PC-3 (cell line): ENCODE measurements at regions not wholly inside any gene's neighbourhood (a gene's known extent, or its start where the extent isn't known, plus 50 kb on each side); places are given as distances from the start of the nearest gene placed in this dataset.

ENCODE experiments used
- ATAC-seq: fragments of 200-7000 bp; cut with Tn5 transposase; 2 replicates; pipeline ENCODE4 v1.9.1; 2020; ENCODE audit warnings: mild to moderate bottlenecking, moderate library complexity
- BruUV-seq: library from RNA; stranded (reverse); fragments of 400-500 nt; replicated peaks from 2 replicates; lab custom pipeline; 2021; lab: Mats Ljungman, UMichigan
- CTCF ChIA-PET: fragments of 300-600 bp; sonication (Branson Sonifier 250); formaldehyde crosslinking; loops from one replicate; lab custom pipeline; 2022; ENCODE audit warnings: antibody characterized with exemption; lab: Charles Lee
- POLR2A ChIA-PET: fragments of 300-600 bp; sonication (Branson Sonifier 250); formaldehyde crosslinking; loops from one replicate; lab custom pipeline; 2022; ENCODE audit warnings: antibody characterized with exemption; ENCODE audit not compliant: unreplicated experiment; lab: Charles Lee
- DNase-seq: peaks from one replicate; pipeline ENCODE4 v3.0.0-alpha.2; 2015
- H2AFZ ChIP-seq: fragments of 300-600 bp; sonication (generic); 2 replicates; pipeline ENCODE4 v1.6.0; 2016; ENCODE audit warnings: antibody characterized with exemption, low read length
- H3F3A ChIP-seq: fragments of 300-600 bp; sonication (generic); one replicate; pipeline ENCODE4 v1.6.0; 2017; ENCODE audit warnings: antibody characterized with exemption, low read length, control low read depth, mild to moderate bottlenecking; ENCODE audit not compliant: unreplicated experiment
- H3K27ac ChIP-seq: fragments of 300-600 bp; sonication (generic); 2 replicates; pipeline ENCODE4 v1.5.1; 2016; ENCODE audit warnings: mild to moderate bottlenecking, low read length
- H3K27me3 ChIP-seq: fragments of 300-600 bp; sonication (generic); 2 replicates; pipeline ENCODE4 v1.6.1; 2016; ENCODE audit warnings: low read length, mixed read lengths
- H3K36me3 ChIP-seq: fragments of 300-600 bp; sonication (generic); 2 replicates; pipeline ENCODE4 v1.6.1; 2016; ENCODE audit warnings: low read depth, mixed run types, low read length, mixed read lengths
- H3K4me1 ChIP-seq: fragments of 300-600 bp; sonication (generic); 2 replicates; pipeline ENCODE4 v1.5.1; 2016; ENCODE audit warnings: low read length; ENCODE audit not compliant: insufficient read depth
- H3K4me2 ChIP-seq: fragments of 300-600 bp; sonication (generic); 2 replicates; pipeline ENCODE4 v1.6.0; 2016; ENCODE audit warnings: low read length
- H3K4me3 ChIP-seq: fragments of 300-600 bp; sonication (generic); 2 replicates; pipeline ENCODE4 v1.5.1; 2016; ENCODE audit warnings: mild to moderate bottlenecking, low read length, mixed read lengths
- H3K79me2 ChIP-seq: fragments of 300-600 bp; sonication (generic); 2 replicates; pipeline ENCODE4 v1.6.1; 2017; ENCODE audit warnings: low read length, mixed read lengths
- H3K9ac ChIP-seq: fragments of 300-600 bp; sonication (generic); 2 replicates; pipeline ENCODE4 v1.6.0; 2016; ENCODE audit warnings: mild to moderate bottlenecking, low read length
- H3K9me2 ChIP-seq: fragments of 300-600 bp; sonication (generic); replicated peaks from 2 replicates; pipeline ENCODE4 v1.6.1; 2016; ENCODE audit warnings: mixed run types, low read length, mixed read lengths
- H3K9me3 ChIP-seq: fragments of 300-600 bp; sonication (generic); 2 replicates; pipeline ENCODE4 v1.6.1; 2016; ENCODE audit warnings: low read length, mixed read lengths
- H4K20me1 ChIP-seq: fragments of 300-600 bp; sonication (generic); 2 replicates; pipeline ENCODE4 v1.6.1; 2016; ENCODE audit warnings: low read length, mixed read lengths
- CTCF ChIP-seq: fragments of 300-600 bp; sonication (generic); conservative IDR thresholded peaks from 2 replicates; pipeline ENCODE4 v1.5.1; 2017; ENCODE audit warnings: antibody characterized with exemption, low read depth, mild to moderate bottlenecking, low read length
- EZH2 ChIP-seq: fragments of 300-600 bp; sonication (generic); IDR thresholded peaks from one replicate; pipeline ENCODE4 v1.6.1; 2017; ENCODE audit warnings: antibody characterized with exemption, mild to moderate bottlenecking, low read length; ENCODE audit not compliant: unreplicated experiment
- EZH2phosphoT487 ChIP-seq: fragments of 300-600 bp; sonication (generic); IDR thresholded peaks from 2 replicates; pipeline ENCODE4 v1.6.1; 2018; ENCODE audit warnings: mild to moderate bottlenecking, antibody characterized with exemption, low read length, borderline replicate concordance
- intact Hi-C: fragments of 100-400 bp; cut with micrococcal nuclease; formaldehyde crosslinking; loops from 2 replicates; pipeline ENCODE4 v1.9.0; 2023

- ATAC-seq (no peak), DNase-seq (no peak)
- no peaks in the 10 kb centered on the region for H3K79me2 ChIP-seq
- intact Hi-C loops = no loop called here
- BruUV-seq = no TSS peak
- H3K36me3 ChIP-seq = no peaks in the 10 kb centered on the region
- H3K4me3 ChIP-seq = no peak overlapping the region
- H2AFZ ChIP-seq = no peak overlapping the region
- peaks cover 6% of the 10 kb centered on the region for H3F3A ChIP-seq
- TF ChIP-seq EZH2phosphoT487 (no peak), EZH2 (no peak), CTCF (no peak)
- H3K4me1 ChIP-seq = peaks cover 9% of the 10 kb centered on the region
- no peak overlapping the region for H3K4me2 ChIP-seq
- no peaks in the 10 kb centered on the region for H3K9me2 ChIP-seq
- CTCF ChIA-PET = no interaction called here
- no peak overlapping the region for H3K27ac ChIP-seq
- POLR2A ChIA-PET = interaction anchor here (0.7 kb wide), 2 partner anchors 34 to 109 kb away, joined by 8 to 9 read pairs; no protein-coding TSS in a partner anchor
- no peaks in the 10 kb centered on the region for H3K9me3 ChIP-seq
- H3K9ac ChIP-seq = no peak overlapping the region
- H3K27me3 ChIP-seq = no peaks in the 10 kb centered on the region
- no peaks in the 10 kb centered on the region for H4K20me1 ChIP-seq
Measured at GRCh38 chr11:27196203-27196897, 155.7 kb downstream of the BBOX1 start.

DNA sequence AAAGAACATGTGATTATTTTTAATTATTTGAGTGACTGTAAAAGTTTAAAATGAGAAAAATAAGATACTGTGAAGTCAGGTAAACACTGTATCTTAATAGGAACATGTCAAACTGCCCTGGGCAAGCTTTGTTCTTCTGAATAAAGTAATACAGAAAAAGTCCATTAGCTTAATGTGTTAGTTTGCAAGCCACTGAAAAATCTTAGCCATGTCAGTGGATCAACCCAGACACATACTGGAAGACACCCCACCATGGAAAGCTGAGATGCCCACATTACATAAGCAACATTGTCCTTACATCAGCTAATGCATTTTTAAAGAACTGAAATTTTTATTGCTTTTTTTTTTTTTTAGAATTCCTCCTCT lies 155.2 kb downstream of the BBOX1 start:
- H3K36me3 ChIP-seq = no peaks in the 10 kb centered on the region
- no peak overlapping the region for H2AFZ ChIP-seq
- H3K9ac ChIP-seq = no peak overlapping the region
- H3K9me2 ChIP-seq = no peaks in the 10 kb centered on the region
- ChIA-PET CTCF (no interaction called here), POLR2A (interaction anchor here (0.6 to 0.7 kb wide), 3 partner anchors 33 to 109 kb away, joined by 3 to 9 read pairs (median 8); no protein-coding TSS in a partner anchor)
- no peaks in the 10 kb centered on the region for H4K20me1 ChIP-seq
- peaks cover 4% of the 10 kb centered on the region for H3K4me1 ChIP-seq
- intact Hi-C loops = no loop called here
- H3F3A ChIP-seq = peaks cover 2% of the 10 kb centered on the region
- DNase-seq (no peak), ATAC-seq (no peak)
- no peak overlapping the region for H3K4me2 ChIP-seq
- no peak for TF ChIP-seq CTCF
- TF ChIP-seq EZH2phosphoT487 = no peak
- no peak for TF ChIP-seq EZH2
- H3K79me2 ChIP-seq = no peaks in the 10 kb centered on the region
- no peaks in the 10 kb centered on the region for H3K9me3 ChIP-seq
- H3K4me3 ChIP-seq = no peak overlapping the region
- BruUV-seq = no TSS peak
- no peaks in the 10 kb centered on the region for H3K27me3 ChIP-seq
- no peak overlapping the region for H3K27ac ChIP-seq

- DNase-seq (no peak), ATAC-seq (no peak)
- no peak overlapping the region for H3K4me2 ChIP-seq
- ChIA-PET POLR2A (no interaction called here), CTCF (interaction anchor here (0.6 kb wide), 1 partner anchor 1272 kb away, joined by 7 read pairs; no protein-coding TSS in a partner anchor)
- no peaks in the 10 kb centered on the region for H3F3A ChIP-seq
- no peak for TF ChIP-seq CTCF
- no peak for TF ChIP-seq EZH2phosphoT487
- TF ChIP-seq EZH2 = no peak
- H3K36me3 ChIP-seq = no peaks in the 10 kb centered on the region
- no peaks in the 10 kb centered on the region for H3K9me3 ChIP-seq
- no peak overlapping the region for H3K4me3 ChIP-seq
- intact Hi-C loops = no loop called here
- no peaks in the 10 kb centered on the region for H3K4me1 ChIP-seq
- H3K9me2 ChIP-seq = no peaks in the 10 kb centered on the region
- H3K79me2 ChIP-seq = no peaks in the 10 kb centered on the region
- no peaks in the 10 kb centered on the region for H3K27me3 ChIP-seq
- H4K20me1 ChIP-seq = no peaks in the 10 kb centered on the region
- no peak overlapping the region for H3K27ac ChIP-seq
- H3K9ac ChIP-seq = no peak overlapping the region
- no peak overlapping the region for H2AFZ ChIP-seq
- no TSS peak for BruUV-seq
Measured at GRCh38 chr11:27194976-27195375, 154.4 kb downstream of the BBOX1 start.
